ENCODE measurements at regions not wholly inside any gene's neighbourhood (a gene's known extent, or its start where the extent isn't known, plus 50 kb on each side); places are given as distances from the start of the nearest gene placed in this dataset.
"Not testable (repeated sequence)": the region's sequence is repeated elsewhere in the genome, so short reads cannot be mapped to it uniquely, and the experiment has no call there.

DNA sequence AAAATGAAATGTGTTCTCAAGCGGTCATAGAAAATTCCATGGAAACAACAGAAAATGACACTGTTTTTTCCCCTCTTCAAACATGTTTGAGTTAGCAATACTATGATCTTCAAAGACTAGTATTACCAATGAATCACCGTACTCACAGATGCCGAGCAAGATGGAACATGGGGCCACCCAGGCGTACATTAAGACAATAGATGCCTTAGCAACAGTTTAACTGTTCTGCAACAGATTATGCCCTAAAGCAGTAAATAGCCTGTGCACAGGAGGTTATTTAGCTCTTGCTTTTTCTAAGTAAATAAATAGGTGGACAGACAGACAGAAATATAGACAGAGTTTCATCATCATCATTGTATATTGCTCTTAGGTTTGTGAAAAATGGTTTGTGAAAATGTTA, 284.0 kb upstream of the DEFB112 start:
- TF ChIP-seq POLR2A (IDR thresholded peaks at IDR 0.05; ENCODE audit: low read depth, low read length): no peak
- no peak for FAIRE-seq
- no peak for DNase-seq (ENCODE audit: insufficient read length, low spot score)

- no peak for TF ChIP-seq POLR2A (IDR thresholded peaks at IDR 0.05; ENCODE audit: low read depth, low read length)
- DNase-seq (ENCODE audit: insufficient read length, low spot score) (no peak), FAIRE-seq (no peak)
These were observed 287.9 kb upstream of the DEFB112 start for GRCh38 chr6:50337532-50338122.

DNA sequence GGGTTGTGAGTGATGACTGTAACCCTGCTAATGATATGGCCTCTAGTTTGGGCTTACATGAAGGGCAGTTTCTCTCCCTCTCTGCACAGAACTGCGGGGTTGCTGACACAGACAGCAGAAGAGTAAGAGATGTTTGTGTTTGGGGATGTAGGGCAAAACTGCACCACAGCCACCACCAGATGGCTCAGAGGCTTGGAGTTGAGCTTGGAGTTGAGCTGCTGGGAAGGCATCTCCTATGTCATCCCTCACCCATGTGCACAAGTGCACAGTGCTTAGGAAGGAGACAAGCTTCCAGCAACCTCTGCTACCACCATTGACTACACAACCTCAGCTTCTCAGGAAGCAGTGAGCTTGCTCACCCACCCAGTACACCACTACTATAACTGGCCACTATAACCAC, 303.9 kb upstream of the DEFB112 start:
- no peak for TF ChIP-seq POLR2A (IDR thresholded peaks at IDR 0.05; ENCODE audit: low read depth, low read length)
- DNase-seq (ENCODE audit: insufficient read length, low spot score) (no peak), FAIRE-seq (no peak)

DNA sequence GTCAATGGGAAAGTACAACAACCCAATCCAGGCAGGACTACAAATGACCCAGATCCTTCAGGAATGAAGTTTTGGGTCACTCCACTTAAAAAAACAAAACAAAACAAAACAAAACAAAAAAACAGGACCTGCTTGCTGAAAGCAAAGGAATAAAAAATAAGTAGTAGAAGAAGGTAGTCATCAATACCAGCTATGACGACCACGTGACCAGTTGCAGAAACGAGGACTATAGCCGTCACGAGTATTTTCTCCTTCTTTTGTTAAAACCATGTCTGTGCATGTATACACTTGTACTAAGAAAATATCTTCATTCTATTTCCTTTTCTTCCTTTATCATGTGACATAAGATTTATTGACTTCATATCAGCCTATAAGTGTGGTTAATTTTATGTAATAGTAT, 308.4 kb upstream of the DEFB112 start:
- TF ChIP-seq POLR2A (IDR thresholded peaks at IDR 0.05; ENCODE audit: low read depth, low read length): no peak
- FAIRE-seq: no peak
- DNase-seq (ENCODE audit: insufficient read length, low spot score): no peak

GRCh38 chr6:50361641-50362331, 312.1 kb upstream of the DEFB112 start:
- DNase-seq (ENCODE audit: insufficient read length, low spot score) (no peak), FAIRE-seq (no peak)

DNA sequence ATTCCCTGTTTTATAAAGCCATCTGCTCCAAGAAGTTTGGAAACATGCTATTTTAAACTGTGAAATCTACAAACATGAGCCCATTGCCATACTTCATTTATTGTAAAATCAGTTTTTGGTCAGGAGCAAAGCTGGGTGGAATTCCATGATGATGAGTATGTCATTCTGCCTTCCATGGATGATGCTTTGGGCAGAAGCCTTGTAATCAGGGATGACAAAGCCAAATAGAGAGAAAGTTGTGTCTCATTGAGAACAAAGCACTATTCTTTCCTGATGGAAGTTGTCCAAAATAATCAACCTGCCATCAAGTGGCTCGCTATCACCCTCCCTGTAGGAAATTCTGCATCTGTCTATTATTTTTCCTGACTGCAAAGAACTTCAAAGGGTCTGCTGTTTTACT, 313.0 kb upstream of the DEFB112 start:
- no peak for TF ChIP-seq POLR2A (IDR thresholded peaks at IDR 0.05; ENCODE audit: low read depth, low read length)
- DNase-seq (ENCODE audit: insufficient read length, low spot score) (no peak), FAIRE-seq (peak; percentile 41)

More at GRCh38 chr6:50361641-50362331, 312.1 kb upstream of the DEFB112 start:
- no peak for TF ChIP-seq POLR2A (IDR thresholded peaks at IDR 0.05; ENCODE audit: low read depth, low read length)

DNA sequence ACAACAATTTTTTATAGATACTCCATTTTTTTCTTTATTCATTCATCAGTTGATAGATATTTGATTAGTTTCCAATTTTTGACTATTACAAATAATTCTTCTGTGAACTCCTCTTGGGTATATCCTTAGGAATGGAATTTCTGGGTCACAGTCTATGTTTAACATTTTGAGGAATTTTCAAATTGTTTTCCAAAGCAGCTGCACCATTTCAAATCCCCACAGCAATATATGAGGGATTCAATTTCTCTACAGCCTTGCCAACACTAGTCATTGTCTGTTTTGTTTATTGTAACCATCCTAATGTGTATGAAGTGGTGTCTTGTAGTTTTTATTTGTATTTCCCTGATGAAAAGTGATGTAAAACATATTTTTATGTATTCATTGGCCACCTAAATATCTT, 320.3 kb upstream of the DEFB112 start:
- DNase-seq (ENCODE audit: insufficient read length, low spot score) (no peak), FAIRE-seq (no peak)
- TF ChIP-seq POLR2A (IDR thresholded peaks at IDR 0.05; ENCODE audit: low read depth, low read length): no peak

GRCh38 chr6:50380406-50381098, 330.8 kb upstream of the DEFB112 start:
- FAIRE-seq (peak; percentile 83), DNase-seq (ENCODE audit: insufficient read length, low spot score) (no peak)
- TF ChIP-seq POLR2A (IDR thresholded peaks at IDR 0.05; ENCODE audit: low read depth, low read length): no peak

GRCh38 chr6:50381099-50381415, 331.3 kb upstream of the DEFB112 start:
- TF ChIP-seq POLR2A (IDR thresholded peaks at IDR 0.05; ENCODE audit: low read depth, low read length): no peak
- DNase-seq (ENCODE audit: insufficient read length, low spot score) (no peak), FAIRE-seq (no peak)

GRCh38 chr6:50390416-50390815, 322.9 kb upstream of the TFAP2D start:
- FAIRE-seq (no peak), DNase-seq (ENCODE audit: insufficient read length, low spot score) (no peak)
- TF ChIP-seq POLR2A (IDR thresholded peaks at IDR 0.05; ENCODE audit: low read depth, low read length): no peak

DNA sequence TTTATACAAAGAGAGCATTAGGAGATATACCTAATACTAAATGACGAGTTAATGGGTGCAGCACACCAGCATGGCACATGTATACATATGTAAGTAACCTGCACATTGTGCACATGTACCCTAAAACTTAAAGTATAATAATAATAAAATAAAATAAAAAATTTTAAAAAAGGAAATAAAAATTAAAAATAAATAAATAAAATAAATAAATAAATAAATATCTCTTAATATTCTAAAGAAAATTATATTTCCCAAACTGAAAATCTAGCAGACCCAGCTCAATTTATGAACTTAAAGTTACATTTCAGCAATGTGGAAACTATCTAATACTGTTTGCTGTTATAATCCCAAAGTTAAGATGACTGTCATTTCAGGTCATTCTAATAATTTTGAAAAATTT, 319.2 kb upstream of the TFAP2D start:
- DNase-seq (ENCODE audit: insufficient read length, low spot score); FAIRE-seq: not testable (repeated sequence)

DNA sequence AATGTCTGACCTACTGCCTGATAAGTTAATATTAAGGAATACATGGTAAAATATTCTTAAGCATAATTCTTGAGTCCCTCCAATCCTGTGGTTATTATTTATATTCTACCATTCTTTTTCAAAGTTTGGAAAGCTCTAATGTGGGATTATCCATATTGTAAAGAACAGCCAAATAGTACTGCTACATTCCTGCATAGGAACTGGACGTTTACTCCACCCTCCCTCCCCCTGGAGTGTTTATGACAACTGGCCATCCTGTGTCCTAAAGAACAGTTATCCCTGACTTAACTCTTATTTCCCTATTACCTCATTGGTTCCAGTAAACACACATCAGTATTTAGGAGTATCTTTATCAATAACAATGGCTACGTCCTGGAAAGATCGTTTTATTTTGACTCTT, 308.7 kb upstream of the TFAP2D start:
- FAIRE-seq: no peak
- no peak for TF ChIP-seq POLR2A (IDR thresholded peaks at IDR 0.05; ENCODE audit: low read depth, low read length)

GRCh38 chr6:50410579-50410978, 302.7 kb upstream of the TFAP2D start:
- FAIRE-seq (no peak), DNase-seq (ENCODE audit: insufficient read length, low spot score) (no peak)
- TF ChIP-seq POLR2A (IDR thresholded peaks at IDR 0.05; ENCODE audit: low read depth, low read length): no peak

More for the DNA sequence above, 308.7 kb upstream of the TFAP2D start:
- no peak for DNase-seq (ENCODE audit: insufficient read length, low spot score)

GRCh38 chr6:50421041-50421440, 292.3 kb upstream of the TFAP2D start:
- peak; percentile 2 for DNase-seq (ENCODE audit: insufficient read length, low spot score)
- FAIRE-seq: peak; percentile 96

DNA sequence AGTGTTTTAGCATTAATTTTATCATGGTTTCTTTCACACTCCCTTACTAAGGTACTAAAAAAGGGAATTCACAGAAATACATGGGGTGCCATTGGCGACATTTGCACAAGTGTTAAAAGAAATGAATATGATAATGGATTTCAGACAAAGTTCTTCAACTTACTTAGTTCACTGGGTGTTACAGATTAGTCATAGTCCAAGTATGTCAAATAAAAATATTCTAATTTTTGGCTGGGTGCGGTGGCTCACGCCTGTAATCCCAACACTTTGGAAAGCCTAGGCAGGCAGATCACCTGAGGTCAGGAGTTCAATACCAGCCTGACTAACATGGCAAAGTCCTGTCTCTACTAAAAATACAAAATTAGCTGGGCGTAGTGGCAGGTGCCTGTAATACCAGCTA, 286.1 kb upstream of the TFAP2D start:
- no peak for FAIRE-seq
- DNase-seq (ENCODE audit: insufficient read length, low spot score): no peak
- no peak for TF ChIP-seq POLR2A (IDR thresholded peaks at IDR 0.05; ENCODE audit: low read depth, low read length)

Data from H54 (cell line).